ENCODE measurements at regions not wholly inside any gene's neighbourhood (a gene's known extent, or its start where the extent isn't known, plus 50 kb on each side); places are given as distances from the start of the nearest gene placed in this dataset.

DNA sequence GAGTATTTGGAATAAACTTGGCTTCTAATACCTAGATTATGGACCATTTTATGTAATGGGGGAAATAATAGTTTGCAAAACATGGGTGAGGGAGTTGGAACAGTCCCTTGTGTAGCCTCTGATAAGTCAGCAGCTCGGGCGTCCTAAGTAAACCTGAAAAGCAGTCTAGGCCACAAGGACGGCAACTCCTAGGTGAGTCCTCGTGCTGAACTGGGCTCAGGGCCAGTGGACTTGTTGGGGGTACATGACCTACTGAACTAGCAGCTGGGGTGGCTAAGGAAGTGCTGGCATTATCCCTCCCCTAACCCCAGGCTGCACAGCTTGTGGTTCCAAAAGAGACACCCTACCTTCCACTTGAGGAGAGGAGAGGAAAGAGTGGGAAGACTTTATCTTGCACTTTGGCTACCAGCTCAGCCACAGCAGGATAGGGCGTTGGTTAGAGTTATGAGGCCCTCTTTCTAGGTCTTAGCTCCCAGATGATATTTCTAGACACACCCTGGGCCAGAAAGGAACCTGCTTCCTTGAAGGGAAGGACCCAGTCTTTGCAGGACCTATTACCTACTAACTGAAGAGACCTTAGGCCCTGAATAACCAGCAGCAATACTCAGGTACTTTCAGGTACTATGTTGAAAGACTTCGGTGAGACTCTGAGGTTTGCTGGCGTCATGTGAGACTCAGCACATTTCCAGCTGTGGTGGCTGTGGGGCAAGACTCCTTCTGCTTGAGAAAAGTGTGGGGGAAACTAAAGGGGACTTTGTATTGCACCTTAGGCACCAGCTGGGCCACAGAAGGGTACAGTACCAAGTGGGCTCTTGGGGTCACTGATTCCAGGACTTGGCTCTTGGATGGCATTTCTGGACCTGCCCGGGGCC is 71.0 kb downstream of the AQP4 start:
- no peak for DNase-seq (ENCODE audit: low spot score)

DNA sequence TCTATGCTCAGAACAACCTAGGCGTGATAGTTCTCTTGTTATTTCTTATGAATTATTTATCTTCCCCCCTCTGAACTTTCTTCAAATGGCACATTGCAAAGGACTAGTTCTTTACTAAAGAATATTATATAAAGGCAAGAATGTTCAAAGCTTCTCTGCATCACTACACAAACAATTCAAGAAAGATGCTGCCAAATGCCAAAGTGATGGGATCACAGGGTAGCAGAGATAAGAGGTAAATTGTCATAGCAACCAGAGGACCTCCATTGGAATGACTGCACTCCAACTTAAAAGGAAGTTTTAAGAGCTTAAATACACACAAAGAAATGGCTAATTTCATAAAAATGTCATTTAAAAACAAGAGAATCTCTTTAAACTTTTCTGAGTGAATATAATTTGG is 72.8 kb downstream of the AQP4 start:
- no peak for DNase-seq (ENCODE audit: low spot score)

GRCh38 chr18:26791676-26792075 is 73.8 kb downstream of the AQP4 start:
- DNase-seq (ENCODE audit: low spot score): no peak

- no peak for DNase-seq (ENCODE audit: low spot score)
Measured at GRCh38 chr18:26784599-26784998, 80.9 kb downstream of the AQP4 start.

GRCh38 chr18:26783170-26783569 is 82.3 kb downstream of the AQP4 start:
- DNase-seq (ENCODE audit: low spot score): no peak

DNA sequence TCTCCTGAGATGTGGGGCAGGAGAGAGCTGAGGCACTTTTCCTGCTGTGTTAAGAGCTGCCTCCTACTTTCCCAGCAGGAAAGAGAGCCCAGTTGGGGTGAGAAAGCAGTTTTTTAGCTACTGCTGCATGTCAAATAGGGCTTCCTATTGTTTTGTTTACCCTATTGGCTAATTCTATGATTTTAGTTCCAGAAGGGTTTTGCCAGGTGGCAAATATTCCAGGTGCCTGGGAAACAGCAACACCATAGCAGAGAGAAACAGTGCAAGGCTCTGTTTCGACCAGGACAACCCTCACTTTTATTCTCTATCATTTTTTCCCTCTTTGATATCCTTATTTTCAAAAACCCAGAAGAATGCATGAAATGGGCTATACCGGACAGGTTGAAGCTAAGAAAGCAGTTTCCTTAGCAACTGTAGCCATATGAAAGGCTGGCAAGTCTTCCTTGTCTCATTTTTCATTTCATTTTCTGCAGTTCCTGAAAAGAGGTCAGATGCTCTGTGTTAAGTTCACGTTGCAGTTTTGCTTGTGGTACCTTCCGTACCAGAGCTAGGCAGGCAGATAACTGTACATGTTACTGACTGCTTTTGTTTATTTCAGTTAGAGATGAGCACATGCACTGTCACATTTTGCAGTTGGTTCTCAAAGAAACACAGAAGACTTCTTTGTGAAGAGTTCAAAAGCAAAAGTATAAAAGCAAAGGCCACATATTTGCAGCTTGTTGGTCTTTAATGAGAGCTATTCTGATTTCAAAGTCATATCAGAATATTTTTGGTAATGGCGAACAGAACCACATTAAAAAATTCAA is 84.8 kb downstream of the AQP4 start:
- DNase-seq (ENCODE audit: low spot score): no peak

- DNase-seq (ENCODE audit: low spot score): no peak
Measured at GRCh38 chr18:26778054-26778393, 87.5 kb downstream of the AQP4 start.

GRCh38 chr18:26777351-26778053 is 88.0 kb downstream of the AQP4 start:
- no peak for DNase-seq (ENCODE audit: low spot score)

DNA sequence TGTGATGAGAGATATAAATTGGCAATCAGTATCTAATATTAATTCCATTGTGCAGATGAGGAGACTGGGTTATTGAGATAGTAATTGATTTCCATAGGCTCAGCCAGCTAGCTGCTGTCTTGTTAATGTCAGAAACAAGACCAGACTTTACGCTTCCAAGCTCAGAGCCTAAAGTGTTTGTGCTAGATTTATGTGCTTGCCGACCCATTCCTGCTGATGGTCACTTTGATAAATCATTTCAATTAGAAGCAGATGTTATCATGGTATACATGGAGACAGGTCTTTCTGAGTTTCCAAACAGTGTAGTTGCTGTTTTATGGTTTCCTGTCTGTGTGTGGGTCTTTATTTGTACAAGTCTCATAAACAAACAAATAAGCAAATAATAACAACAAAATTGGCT is 92.8 kb downstream of the AQP4 start:
- no peak for DNase-seq (ENCODE audit: low spot score)

GRCh38 chr18:26771524-26771923 is 94.0 kb downstream of the AQP4 start:
- no peak for DNase-seq (ENCODE audit: low spot score)

GRCh38 chr18:26768385-26768784 is 97.1 kb downstream of the AQP4 start:
- no peak for DNase-seq (ENCODE audit: low spot score)

DNA sequence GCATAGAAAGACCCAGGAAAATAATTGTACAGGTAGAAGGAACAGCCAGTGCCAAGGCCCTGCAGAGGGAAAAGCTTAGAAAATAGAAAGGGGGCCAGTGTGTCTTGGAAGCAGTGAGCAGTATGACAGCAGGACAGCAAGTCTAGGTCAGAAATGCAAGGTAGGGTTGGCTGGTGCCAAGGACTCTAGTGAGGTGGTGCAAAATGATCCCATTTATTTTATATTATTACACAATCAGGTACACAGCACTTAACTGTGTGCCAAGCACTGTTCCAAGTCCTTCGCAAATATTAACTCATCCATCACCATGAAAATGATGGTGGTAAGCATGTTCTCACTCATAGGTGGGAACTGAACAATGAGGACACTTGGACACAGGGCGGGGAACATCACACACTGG is 100.0 kb downstream of the AQP4 start:
- DNase-seq (ENCODE audit: low spot score): no peak

GRCh38 chr18:26764586-26764985 is 100.9 kb downstream of the AQP4 start:
- no peak for DNase-seq (ENCODE audit: low spot score)

DNA sequence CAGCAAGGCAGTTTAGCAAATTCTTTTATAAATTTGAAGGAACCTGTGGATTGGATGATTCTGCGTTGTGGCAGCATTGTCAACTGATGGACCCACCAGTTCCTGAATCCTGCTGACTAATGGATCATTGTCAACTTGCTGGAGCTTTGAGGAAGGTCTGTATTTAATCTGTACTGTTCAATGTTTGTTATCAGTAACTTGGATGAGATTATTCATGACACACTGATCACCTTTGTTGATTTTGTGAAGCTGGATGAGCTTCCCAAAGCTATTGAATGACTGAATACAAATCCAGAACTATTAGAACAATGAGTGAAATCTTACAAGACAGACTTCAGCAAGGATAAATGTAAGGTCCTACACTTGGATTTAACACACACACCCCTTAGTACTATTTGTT is 101.3 kb downstream of the AQP4 start:
- DNase-seq (ENCODE audit: low spot score): no peak

- DNase-seq (ENCODE audit: low spot score): no peak
Measured at GRCh38 chr18:26763446-26764110, 101.9 kb downstream of the AQP4 start.

DNA sequence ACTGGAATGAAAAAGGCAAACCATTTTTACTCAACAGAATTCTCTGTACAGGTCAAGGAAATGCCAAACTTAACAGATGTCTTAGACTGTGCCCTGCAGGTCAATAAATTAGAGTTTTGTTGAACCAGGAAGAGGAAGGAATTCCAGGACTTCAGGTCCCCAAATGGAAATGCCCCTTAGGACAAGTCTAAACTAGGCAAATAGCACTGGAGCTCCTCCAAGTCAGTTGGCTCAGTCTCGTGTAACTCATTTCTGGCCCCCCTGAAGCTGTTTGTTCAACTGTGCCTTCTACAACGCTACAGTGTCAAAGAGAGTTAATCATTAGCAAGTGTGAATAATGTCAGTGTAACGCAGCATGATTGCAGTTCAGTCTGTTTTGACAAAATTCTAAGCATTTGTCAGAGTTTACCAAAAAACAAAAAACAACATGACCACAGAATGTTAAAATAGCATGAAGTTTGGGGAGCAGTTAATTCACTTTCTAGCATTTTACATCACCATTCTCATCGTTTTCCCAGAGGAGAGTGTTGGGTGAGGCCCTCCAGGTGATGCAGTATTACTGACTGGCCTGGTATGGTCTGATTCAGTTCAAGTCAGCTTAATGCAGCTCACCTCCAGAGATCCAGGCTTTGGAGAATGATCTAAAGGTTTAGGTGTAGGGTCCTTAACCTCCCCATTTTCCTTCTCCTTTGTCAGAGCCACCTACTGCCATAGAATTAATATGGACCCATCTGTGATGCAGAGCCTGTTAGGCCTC is 108.1 kb downstream of the AQP4 start:
- no peak for DNase-seq (ENCODE audit: low spot score)

- no peak for DNase-seq (ENCODE audit: low spot score)
Measured at GRCh38 chr18:26756556-26756955, 109.0 kb downstream of the AQP4 start.

- no peak for DNase-seq (ENCODE audit: low spot score)
Measured at GRCh38 chr18:26746826-26747475, 118.6 kb downstream of the AQP4 start.

DNA sequence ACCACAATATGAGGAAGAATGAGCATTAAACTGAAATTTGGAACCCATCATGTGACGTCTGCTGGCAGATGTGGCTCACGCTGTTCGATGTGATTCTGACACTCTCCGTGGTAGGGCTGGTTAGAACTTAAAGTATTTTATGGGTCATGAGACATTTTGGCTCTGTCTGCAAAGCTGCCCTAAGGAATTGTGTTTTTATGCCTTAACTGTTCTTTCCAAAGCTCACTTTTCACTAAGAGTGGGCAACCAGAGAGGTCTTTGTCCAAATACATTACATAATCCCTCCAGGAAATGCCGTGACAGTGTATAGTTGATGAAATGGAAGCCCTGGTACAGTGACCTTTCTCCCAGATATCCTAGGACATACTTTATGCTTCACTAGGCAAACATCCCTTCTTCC is 119.1 kb downstream of the AQP4 start:
- DNase-seq (ENCODE audit: low spot score): no peak

- no peak for DNase-seq (ENCODE audit: low spot score)
Measured at GRCh38 chr18:26745288-26746181, 120.0 kb downstream of the AQP4 start.

All from kidney capillary endothelial cell (primary cell).